H54 (cell line): ENCODE measurements at regions not wholly inside any gene's neighbourhood (a gene's known extent, or its start where the extent isn't known, plus 50 kb on each side); places are given as distances from the start of the nearest gene placed in this dataset.

Experiments
- DNase-seq: peaks from one replicate; pipeline ENCODE4 v3.0.0; 2011; ENCODE audit warnings: low spot score, mixed read lengths; ENCODE audit not compliant: insufficient read length
- FAIRE-seq: peaks from 3 replicates; lab custom pipeline; 2011; peaks lifted over from hg19 to GRCh38; lab: Jason Lieb, UNC
- POLR2A ChIP-seq: IDR thresholded peaks from 2 replicates; pipeline ENCODE4 v1.6.1; 2011; ENCODE audit warnings: low read depth, mild to moderate bottlenecking, low read length

GRCh38 chr7:88458946-88459345, 152.3 kb upstream of the STEAP4 start:
- no peak for TF ChIP-seq POLR2A
- FAIRE-seq (no peak), DNase-seq (no peak)

GRCh38 chr7:88458279-88458678, 151.6 kb upstream of the STEAP4 start:
- DNase-seq (no peak), FAIRE-seq (no peak)
- TF ChIP-seq POLR2A = no peak

- no peak for DNase-seq
- no peak for TF ChIP-seq POLR2A
- no peak for FAIRE-seq
Observed at GRCh38 chr7:88457320-88457719, 150.6 kb upstream of the STEAP4 start.

- no peak for TF ChIP-seq POLR2A
- DNase-seq (no peak), FAIRE-seq (no peak)
Observed at GRCh38 chr7:88456490-88456889, 149.8 kb upstream of the STEAP4 start.

- FAIRE-seq (no peak), DNase-seq (no peak)
- no peak for TF ChIP-seq POLR2A
Observed at GRCh38 chr7:88455696-88456095, 149.0 kb upstream of the STEAP4 start.

- no peak for FAIRE-seq
- DNase-seq = no peak
- TF ChIP-seq POLR2A = no peak
Observed at GRCh38 chr7:88452646-88453045, 146.0 kb upstream of the STEAP4 start.

- no peak for FAIRE-seq
Observed at GRCh38 chr7:88450874-88451273, 144.2 kb upstream of the STEAP4 start.

GRCh38 chr7:88449410-88449809, 142.7 kb upstream of the STEAP4 start:
- no peak for TF ChIP-seq POLR2A
- FAIRE-seq (no peak), DNase-seq (no peak)

More at GRCh38 chr7:88450874-88451273, 144.2 kb upstream of the STEAP4 start:
- TF ChIP-seq POLR2A = no peak
- DNase-seq = no peak

- FAIRE-seq = no peak
- no peak for DNase-seq
- no peak for TF ChIP-seq POLR2A
Observed at GRCh38 chr7:88442413-88442812, 135.7 kb upstream of the STEAP4 start.

GRCh38 chr7:88437132-88437531, 130.4 kb upstream of the STEAP4 start:
- FAIRE-seq (no peak), DNase-seq (no peak)
- no peak for TF ChIP-seq POLR2A

- DNase-seq (no peak), FAIRE-seq (no peak)
- TF ChIP-seq POLR2A = no peak
Observed at GRCh38 chr7:88432301-88432700, 125.6 kb upstream of the STEAP4 start.

- FAIRE-seq (no peak), DNase-seq (no peak)
- TF ChIP-seq POLR2A = no peak
Observed at GRCh38 chr7:88431882-88432281, 125.2 kb upstream of the STEAP4 start.

- FAIRE-seq = no peak
- TF ChIP-seq POLR2A = no peak
- no peak for DNase-seq
Observed at GRCh38 chr7:88429382-88429781, 122.7 kb upstream of the STEAP4 start.

GRCh38 chr7:88402529-88402928, 95.8 kb upstream of the STEAP4 start:
- DNase-seq (no peak), FAIRE-seq (no peak)
- TF ChIP-seq POLR2A = no peak

GRCh38 chr7:88401009-88401623, 94.4 kb upstream of the STEAP4 start:
- FAIRE-seq (peak; percentile 41), DNase-seq (no peak)
- no peak for TF ChIP-seq POLR2A

GRCh38 chr7:88399696-88400240, 93.1 kb upstream of the STEAP4 start:
- FAIRE-seq = no peak
- DNase-seq = no peak
- no peak for TF ChIP-seq POLR2A
